Stimulated activated naive CD4-positive, alpha-beta T cell (primary cell): ENCODE measurements at regions not wholly inside any gene's neighbourhood (a gene's known extent, or its start where the extent isn't known, plus 50 kb on each side); places are given as distances from the start of the nearest gene placed in this dataset.

ENCODE experiments used
- DNase-seq, 6 experiments: peaks; one replicate each; lab custom pipeline; 2025; lab: John Stamatoyannopoulos, UW

DNA sequence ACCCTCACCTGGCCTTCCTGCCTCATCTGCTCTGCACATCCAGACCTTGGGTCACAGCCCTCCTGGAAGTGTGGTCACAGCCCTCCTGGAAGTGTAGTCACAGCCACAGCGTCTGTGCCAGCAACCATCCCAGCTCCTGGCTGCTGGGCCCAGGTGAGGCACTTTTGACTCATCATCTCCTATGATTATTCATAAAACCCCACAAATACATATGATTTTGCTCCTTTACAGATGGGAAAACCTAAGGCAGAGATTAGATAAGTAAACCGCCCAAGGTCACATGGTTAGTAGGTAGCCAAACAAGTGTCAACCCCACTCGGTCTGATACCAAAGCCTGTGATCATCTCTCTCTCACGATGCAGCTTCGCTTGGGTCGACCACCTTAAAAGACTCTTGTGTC is 94.3 kb downstream of the PRLHR start:
- no peak for DNase-seq

DNA sequence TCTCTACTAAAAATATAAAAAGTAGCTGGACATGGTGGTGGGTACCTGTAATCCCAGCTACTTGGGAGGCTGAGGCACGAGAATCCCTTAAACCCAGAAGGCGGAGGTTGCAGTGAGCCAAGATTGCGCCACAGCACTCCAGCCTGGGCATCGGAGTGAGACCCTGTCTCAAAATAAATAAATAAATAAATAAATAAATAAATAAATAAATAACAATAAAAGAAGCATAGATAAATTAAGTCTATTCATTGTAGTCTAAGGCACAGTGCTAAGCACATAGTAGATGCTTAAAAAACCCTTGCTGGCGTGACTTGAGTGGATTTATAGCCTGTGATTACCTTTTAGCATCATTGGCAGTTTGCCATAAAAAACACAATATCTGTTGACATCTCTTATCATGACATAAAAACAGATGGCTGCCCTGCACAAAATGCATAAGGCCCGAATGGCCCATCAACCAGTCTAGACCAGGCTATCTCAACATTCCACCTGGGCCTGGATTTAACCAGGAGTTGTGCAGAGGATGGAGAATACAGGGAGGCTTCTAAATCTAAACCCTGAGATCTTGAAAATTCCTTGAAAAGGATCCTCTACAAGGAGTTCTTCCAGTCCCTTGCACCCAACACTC is 94.9 kb downstream of the PRLHR start:
- DNase-seq: no peak

DNA sequence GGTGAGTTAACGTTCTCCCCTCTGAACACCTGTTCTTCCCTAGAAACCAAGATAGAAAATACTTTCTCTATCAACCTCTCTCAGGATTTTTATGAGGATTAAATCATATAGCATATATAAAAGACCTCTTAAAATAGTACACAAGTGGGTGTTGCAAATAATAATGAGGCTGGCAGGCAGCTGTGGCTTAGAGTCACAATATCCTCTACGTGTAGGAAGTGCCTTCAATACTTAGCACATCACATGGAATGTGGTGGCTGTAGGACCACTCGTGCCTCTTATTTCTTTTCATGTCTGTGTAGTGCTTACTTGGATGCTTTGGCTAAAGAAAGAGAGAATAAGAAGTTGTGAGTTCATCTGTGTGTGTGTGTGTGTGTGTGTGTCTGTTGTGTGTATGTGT is 96.3 kb downstream of the PRLHR start:
- DNase-seq: no peak

DNA sequence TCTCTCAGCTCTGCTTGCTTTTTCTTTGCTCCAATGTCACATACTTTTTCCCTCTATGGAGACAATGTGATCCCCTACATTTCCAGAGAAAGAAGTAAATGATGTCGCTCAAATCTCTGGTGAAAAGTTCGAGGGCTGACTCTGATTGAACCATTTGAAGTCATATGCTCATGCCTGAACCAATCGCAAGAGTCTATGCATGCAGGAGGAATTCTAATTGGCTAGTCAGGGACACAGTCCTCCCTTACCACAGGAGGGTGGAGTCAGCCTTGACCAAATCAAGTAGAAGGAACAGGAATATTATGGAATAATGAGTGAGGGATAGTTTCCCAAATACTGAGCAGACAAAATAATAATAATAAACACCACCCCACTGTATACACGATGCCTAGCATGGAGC is 96.8 kb downstream of the PRLHR start:
- no peak for DNase-seq

DNA sequence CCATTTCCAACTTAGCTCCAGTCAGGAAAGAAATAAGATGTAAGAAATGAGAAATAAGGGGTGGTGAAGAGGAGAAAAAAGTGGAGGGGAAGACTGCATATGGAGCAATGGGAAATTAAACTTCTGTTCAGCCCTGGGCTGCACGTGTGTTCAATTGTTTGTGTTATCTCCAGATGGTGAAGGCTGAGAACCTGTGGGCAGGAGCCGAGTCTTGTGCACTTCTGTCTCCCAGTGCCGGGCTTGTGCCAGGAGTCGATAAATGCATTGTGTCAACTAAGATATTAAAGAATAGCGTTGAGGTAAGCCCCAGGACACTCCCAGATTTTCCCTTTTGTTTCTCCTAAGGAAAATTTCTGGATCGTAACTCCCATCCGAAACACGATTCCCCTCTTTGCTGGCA is 98.2 kb downstream of the PRLHR start:
- no peak for DNase-seq

DNA sequence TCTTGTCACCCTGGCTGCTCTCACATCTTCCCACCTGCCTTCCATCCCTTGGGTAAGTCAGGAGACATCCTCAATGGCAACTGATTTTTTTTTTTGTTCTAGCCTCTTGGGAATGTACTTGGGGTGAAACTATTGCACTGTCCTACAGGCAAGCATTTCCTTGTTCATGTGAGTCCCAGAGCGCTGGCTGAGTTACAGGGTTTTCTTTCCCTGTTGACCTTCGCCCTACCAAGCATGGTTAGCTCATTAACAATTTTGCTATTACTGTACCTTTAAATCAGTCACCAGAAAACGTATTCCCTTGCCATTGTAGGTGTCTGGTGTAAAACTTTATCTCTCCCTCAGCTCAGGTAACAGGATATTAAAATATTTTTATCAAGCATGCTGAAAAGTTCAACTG is 98.9 kb downstream of the PRLHR start:
- no peak for DNase-seq

DNA sequence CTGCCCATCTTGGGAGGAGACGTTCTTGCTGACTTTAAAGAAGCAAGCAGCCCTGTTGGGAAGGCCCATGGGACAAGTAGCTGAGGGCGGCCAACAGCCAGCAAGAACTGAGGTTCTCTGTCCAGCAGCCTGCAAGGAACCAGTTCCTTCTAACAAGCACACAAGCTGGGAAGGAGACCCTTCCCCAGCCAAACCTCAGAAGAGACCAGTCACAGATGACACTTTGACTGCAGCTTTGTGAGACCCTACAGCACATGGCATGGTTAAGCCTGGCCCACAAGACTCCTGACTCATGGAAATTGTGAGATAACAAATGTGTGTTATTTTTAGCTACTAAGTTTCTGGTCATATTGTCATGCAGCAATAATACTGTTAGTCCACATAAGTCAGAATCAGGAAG is 99.9 kb downstream of the PRLHR start:
- no peak for DNase-seq

DNA sequence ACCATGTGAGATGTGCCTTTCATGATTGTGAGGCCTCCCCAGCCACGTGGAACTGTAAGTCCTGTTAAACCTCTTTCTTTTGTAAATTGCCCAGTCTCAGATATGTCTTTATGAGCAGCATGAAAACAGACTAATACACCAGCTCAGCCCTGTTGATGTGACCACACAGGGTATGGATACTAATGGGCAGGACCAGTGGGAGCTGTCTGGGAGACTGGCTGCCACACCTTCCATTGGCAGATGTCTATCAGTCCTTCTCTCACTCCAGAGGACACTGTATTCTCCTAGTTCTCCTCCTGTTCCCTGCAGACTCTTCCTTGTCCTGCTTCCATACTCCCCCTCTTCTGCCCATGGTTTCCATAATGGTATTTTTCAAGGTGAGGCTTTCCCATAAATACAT is 104.4 kb downstream of the PRLHR start:
- no peak for DNase-seq

DNA sequence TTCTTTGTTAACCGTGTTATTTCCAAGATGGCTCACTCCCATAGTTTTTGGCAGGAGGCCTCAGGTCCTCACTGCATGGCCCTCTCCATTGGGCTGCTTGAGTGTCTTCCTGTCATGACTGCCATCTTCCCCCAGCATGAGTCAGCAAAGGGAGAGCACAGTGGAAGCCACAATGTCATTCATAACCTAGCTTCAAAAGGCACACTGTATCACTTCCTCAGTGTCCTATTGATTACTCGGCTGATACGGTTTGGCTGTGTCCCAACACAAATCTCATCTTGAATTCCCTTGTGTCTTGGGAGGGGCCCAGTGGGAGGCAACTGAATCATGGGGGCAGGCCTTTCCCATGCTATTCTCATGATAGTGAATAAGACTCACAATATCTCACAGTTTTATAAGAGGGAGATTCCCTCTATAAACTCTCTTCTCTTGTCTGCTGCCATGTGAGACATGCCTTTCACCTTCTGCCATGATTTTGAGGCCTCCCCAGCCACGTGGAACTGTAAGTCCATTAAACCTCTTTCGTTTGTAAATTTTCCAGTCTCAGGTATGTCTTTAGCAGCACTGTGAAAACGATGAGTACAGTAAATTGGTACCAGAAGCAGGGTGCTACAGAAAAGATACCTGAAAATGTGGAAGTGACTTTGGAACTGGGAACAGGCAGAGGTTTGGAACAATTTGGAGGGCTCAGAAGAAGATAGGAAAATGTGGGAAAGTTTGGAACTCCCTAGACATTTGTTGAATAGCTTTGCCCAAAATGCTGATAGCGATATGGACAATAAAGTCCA is 106.5 kb downstream of the PRLHR start:
- no peak for DNase-seq

DNA sequence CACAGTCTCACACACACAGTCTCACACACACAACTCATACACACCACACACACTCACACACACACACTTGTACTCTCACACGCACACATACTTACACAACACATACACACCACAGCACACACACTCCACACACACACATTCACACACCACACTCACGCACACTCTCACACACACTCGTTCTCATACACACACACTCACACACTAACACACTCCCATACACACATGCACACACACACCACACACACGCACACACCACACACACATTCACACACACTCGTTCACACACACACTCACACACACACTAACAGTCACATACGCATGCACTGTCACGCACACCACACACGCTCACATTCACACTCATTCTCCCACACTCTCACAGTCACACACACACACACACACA is 109.8 kb downstream of the PRLHR start:
- DNase-seq: no peak

DNA sequence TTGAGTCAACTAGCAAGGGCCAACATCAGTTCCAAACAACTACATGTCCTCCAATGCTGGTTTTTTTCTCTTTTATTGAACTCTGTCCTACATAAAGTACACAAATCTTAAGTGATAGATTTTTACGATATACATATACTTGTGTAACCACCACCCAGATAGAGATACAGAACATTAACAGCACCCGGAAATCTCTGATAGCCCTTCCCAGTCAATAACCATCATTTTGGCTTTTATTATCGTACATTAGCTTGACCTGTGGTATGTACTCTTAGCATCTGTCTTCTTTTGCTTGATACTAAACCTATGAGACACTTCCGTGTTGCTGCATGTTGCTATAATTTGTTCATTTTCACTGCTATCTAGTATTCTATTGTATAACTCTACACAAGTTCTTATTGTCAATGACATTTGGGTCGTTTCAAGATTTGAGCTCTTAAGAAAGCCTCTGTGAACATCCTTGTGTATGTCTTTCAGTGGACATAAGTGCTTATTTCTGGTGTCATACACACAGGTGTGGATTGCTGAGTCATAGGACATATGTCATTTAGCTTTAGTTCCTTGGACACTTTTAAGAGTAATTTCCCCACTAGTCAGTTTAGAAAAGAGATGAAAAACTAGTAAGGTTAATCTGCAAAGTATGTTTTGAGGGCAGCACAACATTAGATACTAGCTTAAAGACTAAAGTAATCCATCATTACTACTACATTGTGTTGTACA is 111.1 kb downstream of the PRLHR start:
- DNase-seq: no peak

DNA sequence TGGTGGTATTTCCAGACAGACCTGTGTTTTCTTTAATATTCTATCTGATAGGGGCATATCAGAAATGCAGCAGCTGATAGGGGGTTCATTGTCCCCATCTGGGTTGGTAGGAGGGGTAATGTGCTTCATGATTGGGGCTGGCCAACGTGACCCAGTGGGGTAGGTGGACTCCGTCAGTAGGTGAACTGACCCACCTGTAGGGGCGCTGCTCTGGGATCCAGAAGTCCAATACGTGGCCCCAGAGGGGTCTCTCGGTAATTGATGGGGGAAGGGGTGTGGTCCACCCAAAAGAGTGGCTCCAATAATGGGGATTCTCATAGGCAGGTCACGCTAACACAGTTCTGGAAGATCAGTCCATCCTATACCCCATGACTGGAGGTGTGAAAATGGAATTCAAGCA is 112.0 kb downstream of the PRLHR start:
- no peak for DNase-seq

DNA sequence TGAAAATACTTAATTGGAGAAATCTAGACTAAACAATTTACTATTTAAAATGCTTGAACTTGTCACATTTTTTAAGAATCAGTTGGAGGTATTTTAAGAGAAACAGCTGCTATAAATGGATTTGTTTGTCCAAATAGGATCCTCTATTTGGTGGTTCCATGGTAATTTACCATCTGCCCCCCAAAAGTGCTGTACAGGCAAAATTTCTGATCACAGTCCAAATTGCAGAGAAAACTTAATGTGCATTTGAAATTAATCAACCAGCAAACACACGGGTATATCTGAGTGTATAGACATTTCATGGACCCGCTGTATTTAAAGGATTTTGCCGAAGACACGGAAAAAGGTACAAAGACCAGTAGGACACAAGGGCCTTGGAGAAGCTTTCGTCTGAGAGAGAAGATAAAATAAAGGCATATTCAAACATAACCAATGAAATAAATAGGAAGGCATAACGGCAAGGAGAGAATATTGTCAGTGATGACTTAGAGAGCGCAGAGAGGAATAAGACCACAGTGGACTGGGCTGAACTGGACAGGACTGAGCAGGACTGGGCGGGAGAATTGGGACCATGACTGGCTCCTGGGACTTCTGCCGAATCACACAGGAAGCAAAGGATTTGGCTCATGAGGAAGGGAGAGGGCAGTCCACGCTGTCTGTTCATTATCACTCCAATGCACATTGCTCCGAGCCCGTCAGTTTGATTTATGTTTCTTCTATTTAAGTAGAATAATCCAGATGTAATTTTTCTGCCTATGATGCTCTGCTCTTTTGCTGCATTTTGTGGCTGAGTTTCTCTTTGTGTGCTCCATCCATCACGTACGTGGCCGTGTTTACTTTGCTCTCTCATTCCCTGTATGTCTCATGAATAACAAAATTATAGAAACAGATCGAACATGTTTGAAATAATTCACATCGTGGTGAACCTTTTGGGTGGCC is 112.8 kb downstream of the PRLHR start:
- DNase-seq: no peak

DNA sequence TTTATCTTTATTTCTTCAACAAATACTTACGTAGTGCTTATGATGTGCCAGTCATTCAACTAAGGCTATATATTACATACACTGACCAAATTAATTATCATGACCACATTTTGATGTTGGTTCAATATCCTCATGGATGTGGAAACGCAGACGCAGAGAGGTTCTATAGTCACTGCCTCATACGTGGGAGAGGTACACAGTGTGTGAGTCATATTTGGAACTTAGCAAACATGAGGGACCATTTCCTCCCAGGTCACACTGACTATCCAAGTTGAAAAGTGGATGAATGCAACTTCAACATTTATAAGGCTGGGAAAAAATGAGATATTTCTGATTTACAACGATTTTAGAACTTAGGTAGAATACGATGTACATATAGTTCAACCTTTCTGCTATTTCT is 113.6 kb downstream of the PRLHR start:
- DNase-seq: no peak

DNA sequence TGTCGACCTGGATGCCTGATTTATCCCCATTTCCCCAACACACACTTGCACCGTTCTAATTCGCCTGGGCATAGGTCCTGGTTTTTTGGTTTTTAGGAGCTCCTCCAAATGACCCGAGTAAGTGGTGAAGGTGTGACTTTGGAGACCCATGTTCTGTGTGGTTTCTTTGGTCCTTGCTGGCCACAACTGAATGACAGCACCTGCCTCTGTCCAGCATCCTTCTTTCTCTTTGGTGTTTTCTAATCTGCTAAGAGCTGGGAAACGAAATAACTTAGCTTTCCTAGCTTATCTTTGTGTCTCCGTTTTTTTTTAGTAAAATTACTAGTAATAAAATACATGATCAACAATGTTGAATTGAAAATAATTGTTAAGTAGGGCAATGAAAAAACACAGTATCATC is 120.2 kb downstream of the PRLHR start:
- DNase-seq: no peak

DNA sequence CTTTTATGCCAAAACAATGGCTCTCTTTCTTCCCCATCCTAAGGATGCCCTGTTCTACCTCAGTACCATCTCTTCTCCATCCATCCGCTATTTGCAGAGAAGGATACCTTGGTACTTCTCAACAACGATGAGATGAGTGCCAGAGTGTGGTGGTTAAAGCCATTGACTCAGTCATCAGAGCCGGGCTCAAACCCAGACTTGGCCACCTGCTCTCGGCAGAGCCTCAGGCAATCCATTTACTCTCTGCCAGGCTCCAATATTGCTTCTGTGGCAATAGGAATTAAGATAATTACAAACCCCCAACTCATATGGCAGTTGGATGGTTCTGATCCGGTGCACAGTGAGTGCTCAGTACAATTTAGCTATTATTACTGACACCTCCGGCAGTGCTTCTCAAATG is 121.3 kb downstream of the PRLHR start:
- no peak for DNase-seq

DNA sequence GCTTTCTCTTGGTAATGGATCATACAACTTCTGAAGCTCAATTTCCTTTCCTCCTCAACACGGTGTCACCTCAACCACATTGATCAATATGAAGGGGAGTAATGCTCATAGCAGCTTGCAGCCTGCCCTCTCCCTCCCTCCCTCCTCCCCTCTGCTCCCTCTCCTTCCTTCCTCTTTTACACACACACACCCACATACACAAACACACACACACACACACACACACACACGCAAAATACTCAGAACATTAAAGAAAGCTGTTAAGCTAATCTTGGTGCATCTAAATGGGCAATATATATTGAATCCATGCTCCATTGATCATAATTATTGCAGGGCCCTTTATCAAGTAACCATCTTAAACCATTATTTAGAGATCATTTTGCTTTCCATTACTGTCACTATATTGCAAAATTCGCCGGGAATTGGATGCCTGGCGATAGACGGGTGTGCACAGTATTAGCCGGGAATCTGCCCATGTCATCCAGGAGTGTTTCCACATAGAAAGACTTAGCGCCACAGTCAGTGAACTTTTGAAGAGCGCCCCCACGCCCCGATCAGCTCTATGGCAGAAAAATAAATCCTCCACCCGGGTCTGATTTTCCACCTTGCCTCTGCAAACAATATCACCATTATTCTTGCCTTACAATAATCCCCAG is 122.0 kb downstream of the PRLHR start:
- no peak for DNase-seq

DNA sequence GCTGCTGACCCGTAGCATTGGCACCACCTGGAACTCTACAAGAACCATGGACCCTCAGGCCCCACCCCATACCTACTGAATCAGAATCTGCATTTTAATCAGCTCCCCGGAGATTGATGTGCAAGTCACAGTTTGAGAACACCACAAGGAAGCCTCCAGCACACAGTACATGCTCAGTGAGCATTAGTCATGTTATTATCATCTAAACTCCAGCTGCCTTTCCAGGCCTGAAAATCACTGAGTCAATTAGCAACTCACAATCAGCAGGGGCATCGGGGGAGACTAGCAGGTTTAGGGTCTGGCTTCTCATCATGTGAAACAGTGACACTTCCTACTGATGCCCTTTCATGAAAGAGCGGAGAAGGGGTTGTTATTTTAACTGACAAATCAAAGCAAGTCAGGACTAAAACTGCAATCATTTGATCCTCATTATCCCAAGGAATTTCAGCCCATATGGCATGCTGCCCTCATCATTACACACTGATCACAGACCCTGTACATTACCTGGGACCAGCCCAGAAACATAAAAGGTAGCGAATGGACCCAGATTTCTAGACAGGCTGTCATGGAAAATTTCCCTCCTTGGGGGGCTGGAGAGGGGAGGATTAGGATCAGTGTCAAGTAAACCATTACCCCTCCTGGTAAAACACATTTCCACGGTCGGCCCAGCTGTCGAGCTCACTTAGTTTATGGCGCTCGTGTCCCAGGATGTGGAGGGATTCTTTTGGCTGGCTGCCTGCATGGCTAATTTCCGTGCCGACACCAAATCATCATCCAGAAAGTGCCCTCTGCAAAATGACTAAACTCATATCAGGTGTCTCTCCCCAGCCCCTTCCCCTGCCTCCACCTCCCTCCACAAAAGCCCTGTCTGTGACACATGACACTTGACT is 122.8 kb downstream of the PRLHR start:
- DNase-seq: no peak

DNA sequence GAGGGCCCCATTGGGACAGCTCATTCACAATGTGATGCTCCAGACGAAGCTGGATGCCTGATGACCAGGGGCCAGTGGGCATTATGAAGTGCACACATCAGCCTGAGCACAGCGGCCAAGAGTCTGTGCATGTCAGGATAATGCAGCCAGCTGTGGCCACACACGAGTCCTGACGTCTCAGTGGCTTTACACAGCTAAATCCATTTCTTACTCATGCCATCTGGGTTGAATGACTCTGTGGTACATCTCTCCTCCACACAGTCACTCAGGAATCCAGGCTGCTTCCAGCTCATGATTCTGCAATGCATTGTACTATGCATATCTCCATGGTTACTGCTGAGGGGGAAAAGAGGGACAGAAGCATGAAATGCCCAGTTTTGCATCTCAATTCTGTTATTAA is 123.6 kb downstream of the PRLHR start:
- DNase-seq: no peak

DNA sequence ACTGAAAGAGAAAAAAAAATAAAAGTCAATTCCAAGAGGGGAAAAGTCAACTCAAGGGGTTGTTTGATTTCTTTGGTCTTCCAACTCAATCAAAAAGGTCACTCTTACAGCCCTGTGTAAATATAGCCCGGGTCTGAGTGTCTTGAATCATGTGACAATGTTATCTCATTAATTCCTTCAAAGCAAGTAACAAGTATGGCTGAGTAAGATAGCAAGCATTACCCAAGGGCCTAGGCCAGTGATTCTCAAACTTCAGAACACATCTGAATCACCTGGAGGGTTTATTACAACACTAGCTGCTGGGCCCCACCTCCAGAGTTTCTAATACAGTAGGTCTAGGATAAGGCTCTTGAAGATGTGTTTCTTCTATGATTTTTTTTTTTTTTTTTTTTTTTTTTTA is 125.0 kb downstream of the PRLHR start:
- DNase-seq: no peak

DNA sequence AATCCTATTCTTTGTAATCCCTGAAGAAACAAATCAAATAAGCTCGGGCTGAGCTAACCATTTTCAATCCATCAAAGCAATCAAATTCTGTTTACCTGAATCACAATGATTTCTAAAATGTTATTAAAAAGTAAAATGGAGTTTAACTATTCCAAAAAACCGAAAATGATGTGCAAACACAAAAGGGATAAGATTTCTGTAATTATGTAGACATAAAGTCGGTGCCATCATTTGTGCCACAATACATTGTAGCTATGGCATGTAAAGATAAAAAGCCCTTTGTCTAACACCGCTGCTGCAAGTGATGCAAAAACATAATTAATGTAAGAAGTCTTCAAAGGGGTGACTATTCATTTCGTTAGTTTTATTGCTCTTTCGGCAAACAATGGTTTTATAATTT is 125.1 kb upstream of the FAM204A start:
- DNase-seq: no peak
